K562 (cell line): ENCODE measurements at regions not wholly inside any gene's neighbourhood (a gene's known extent, or its start where the extent isn't known, plus 50 kb on each side); places are given as distances from the start of the nearest gene placed in this dataset.

ENCODE experiments used
- GATA2 ChIP-seq: sonication (generic); formaldehyde crosslinking; IDR thresholded peaks from 2 replicates; pipeline ENCODE4 v1.4.0; 2020; ENCODE audit warnings: mild to moderate bottlenecking, missing genetic modification reagents
- MTA3 ChIP-seq: fragments of 450-650 bp; formaldehyde crosslinking; IDR thresholded peaks from 2 replicates; pipeline ENCODE4 v1.6.1; 2017; ENCODE audit warnings: mild to moderate bottlenecking, borderline replicate concordance
- TF ChIP-seq, protein P1 (sequence below), 3 experiments: IDR thresholded peaks in 2 of 3; conservative IDR thresholded peaks in 1 of 3; 2 replicates each; pipeline ENCODE4 v1.5.1; 2011 to 2012; ENCODE audit warnings: low read length in 3 of 3, mild to moderate bottlenecking in 3 of 3, control low read depth in 2 of 3, improper control_type of control experiment in 1 of 3, inconsistent platforms in 1 of 3, low read depth in 1 of 3, mixed read lengths in 1 of 3, moderate library complexity in 1 of 3; ENCODE audit not compliant: insufficient read depth in 2 of 3

DNA sequence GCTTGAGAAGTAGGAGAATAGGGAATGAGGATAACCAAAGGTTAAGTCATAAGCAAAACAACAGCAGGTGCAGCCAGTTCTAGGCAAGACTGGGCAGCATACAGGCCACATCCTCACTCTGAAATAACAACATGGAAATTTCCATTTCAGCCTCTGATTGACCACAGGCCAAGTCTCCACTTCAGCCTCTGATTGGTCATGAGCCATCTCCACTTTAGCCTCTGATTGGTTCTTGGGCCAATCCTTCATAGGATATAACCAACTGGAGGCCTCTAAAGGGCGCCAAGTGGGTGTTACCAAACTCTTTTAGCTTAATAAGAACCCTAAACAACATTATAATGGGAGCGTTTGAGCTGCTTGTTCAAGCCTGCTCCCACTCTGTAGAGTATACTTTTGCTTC lies 512.0 kb downstream of the NPIPA7 start:
- TF ChIP-seq GATA2 (CRISPR knock-in tag), result no peak
- no peak for TF ChIP-seq MTA3
- TF ChIP-seq, protein P1, sequence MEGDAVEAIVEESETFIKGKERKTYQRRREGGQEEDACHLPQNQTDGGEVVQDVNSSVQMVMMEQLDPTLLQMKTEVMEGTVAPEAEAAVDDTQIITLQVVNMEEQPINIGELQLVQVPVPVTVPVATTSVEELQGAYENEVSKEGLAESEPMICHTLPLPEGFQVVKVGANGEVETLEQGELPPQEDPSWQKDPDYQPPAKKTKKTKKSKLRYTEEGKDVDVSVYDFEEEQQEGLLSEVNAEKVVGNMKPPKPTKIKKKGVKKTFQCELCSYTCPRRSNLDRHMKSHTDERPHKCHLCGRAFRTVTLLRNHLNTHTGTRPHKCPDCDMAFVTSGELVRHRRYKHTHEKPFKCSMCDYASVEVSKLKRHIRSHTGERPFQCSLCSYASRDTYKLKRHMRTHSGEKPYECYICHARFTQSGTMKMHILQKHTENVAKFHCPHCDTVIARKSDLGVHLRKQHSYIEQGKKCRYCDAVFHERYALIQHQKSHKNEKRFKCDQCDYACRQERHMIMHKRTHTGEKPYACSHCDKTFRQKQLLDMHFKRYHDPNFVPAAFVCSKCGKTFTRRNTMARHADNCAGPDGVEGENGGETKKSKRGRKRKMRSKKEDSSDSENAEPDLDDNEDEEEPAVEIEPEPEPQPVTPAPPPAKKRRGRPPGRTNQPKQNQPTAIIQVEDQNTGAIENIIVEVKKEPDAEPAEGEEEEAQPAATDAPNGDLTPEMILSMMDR (IDR thresholded peaks at IDR 0.05 in 2 of 3, conservative IDR thresholded peaks at IDR 0.05 in 1 of 3; ENCODE audit: insufficient read depth in 2 of 3, low read depth in 1 of 3, low read length in 3 of 3), result no peak
